ENCODE measurements at regions not wholly inside any gene's neighbourhood (a gene's known extent, or its start where the extent isn't known, plus 50 kb on each side); places are given as distances from the start of the nearest gene placed in this dataset.

GRCh38 chr12:84689638-84690037 lies 223.0 kb downstream of the SLC6A15 start:
- intact Hi-C loops (cut with micrococcal nuclease), result loop anchor here (5.0 kb wide), 1 partner anchor 1288 kb away; no protein-coding TSS in a partner anchor

GRCh38 chr12:84685379-84685778 lies 227.2 kb downstream of the SLC6A15 start:
- intact Hi-C loops (cut with micrococcal nuclease), result no loop called here

GRCh38 chr12:84676787-84677186 lies 235.8 kb downstream of the SLC6A15 start:
- intact Hi-C loops (cut with micrococcal nuclease), result no loop called here

- intact Hi-C loops (cut with micrococcal nuclease), result no loop called here
Observed at GRCh38 chr12:84661786-84662185, 250.8 kb downstream of the SLC6A15 start.

GRCh38 chr12:84660139-84660538 lies 252.5 kb downstream of the SLC6A15 start:
- intact Hi-C loops (cut with micrococcal nuclease), result no loop called here

GRCh38 chr12:84658877-84659276 lies 253.7 kb downstream of the SLC6A15 start:
- intact Hi-C loops (cut with micrococcal nuclease), result no loop called here

GRCh38 chr12:84656705-84657104 lies 255.9 kb downstream of the SLC6A15 start:
- intact Hi-C loops (cut with micrococcal nuclease), result no loop called here

GRCh38 chr12:84653482-84653881 lies 259.1 kb downstream of the SLC6A15 start:
- intact Hi-C loops (cut with micrococcal nuclease), result no loop called here

- intact Hi-C loops (cut with micrococcal nuclease), result no loop called here
Observed at GRCh38 chr12:84648425-84648824, 264.2 kb downstream of the SLC6A15 start.

- intact Hi-C loops (cut with micrococcal nuclease), result no loop called here
Observed at GRCh38 chr12:84644908-84645307, 267.7 kb downstream of the SLC6A15 start.

- intact Hi-C loops (cut with micrococcal nuclease), result no loop called here
Observed at GRCh38 chr12:84643993-84644392, 268.6 kb downstream of the SLC6A15 start.

- intact Hi-C loops (cut with micrococcal nuclease), result no loop called here
Observed at GRCh38 chr12:84641940-84642545, 270.6 kb downstream of the SLC6A15 start.

GRCh38 chr12:84638811-84639368 lies 273.7 kb downstream of the SLC6A15 start:
- intact Hi-C loops (cut with micrococcal nuclease), result no loop called here

GRCh38 chr12:84637926-84638325 lies 274.7 kb downstream of the SLC6A15 start:
- intact Hi-C loops (cut with micrococcal nuclease), result no loop called here

GRCh38 chr12:84636801-84637290 lies 275.8 kb downstream of the SLC6A15 start:
- intact Hi-C loops (cut with micrococcal nuclease), result no loop called here

GRCh38 chr12:84634526-84634925 lies 278.1 kb downstream of the SLC6A15 start:
- intact Hi-C loops (cut with micrococcal nuclease), result no loop called here

GRCh38 chr12:84632556-84632955 lies 280.0 kb downstream of the SLC6A15 start:
- intact Hi-C loops (cut with micrococcal nuclease), result no loop called here

GRCh38 chr12:84631020-84631419 lies 281.6 kb downstream of the SLC6A15 start:
- intact Hi-C loops (cut with micrococcal nuclease), result no loop called here

- intact Hi-C loops (cut with micrococcal nuclease), result no loop called here
Observed at GRCh38 chr12:84627593-84627992, 285.0 kb downstream of the SLC6A15 start.

- intact Hi-C loops (cut with micrococcal nuclease), result no loop called here
Observed at GRCh38 chr12:84624601-84625000, 288.0 kb downstream of the SLC6A15 start.

GRCh38 chr12:84619053-84619571 lies 293.5 kb downstream of the SLC6A15 start:
- intact Hi-C loops (cut with micrococcal nuclease), result no loop called here

- intact Hi-C loops (cut with micrococcal nuclease), result no loop called here
Observed at GRCh38 chr12:84607170-84607819, 305.3 kb downstream of the SLC6A15 start.
